SK-N-MC (cell line): ENCODE measurements at regions not wholly inside any gene's neighbourhood (a gene's known extent, or its start where the extent isn't known, plus 50 kb on each side); places are given as distances from the start of the nearest gene placed in this dataset.

Source experiments
- EZH2 ChIP-seq: fragments of 200-600 bp; sonication (generic); IDR thresholded peaks from one replicate; pipeline ENCODE4 v1.6.1; 2017; ENCODE audit warnings: antibody characterized with exemption
- POLR2AphosphoS5 ChIP-seq: IDR thresholded peaks from 2 replicates; pipeline ENCODE4 v1.6.1; 2012; ENCODE audit warnings: mild to moderate bottlenecking, low read depth, low read length, borderline replicate concordance

DNA sequence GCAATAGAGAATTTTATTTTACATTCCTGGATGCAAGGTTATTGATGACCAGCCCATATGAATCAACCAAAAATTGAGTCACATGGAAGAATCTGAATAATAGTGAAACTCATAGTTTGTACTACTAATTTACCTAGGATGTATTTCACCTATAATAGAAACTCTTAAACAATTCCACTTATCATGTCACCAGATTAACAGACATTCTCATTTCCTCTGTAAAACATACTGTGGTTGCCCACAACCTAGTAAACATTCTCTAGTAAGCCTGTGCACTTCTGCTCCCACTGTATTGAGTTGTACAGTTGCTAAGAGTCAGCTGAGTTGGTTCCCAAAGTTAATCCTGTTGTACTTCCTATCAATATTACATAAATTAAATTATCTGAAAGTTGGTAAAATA, 196.6 kb upstream of the TMTC1 start:
- TF ChIP-seq EZH2, result no peak
- TF ChIP-seq POLR2AphosphoS5, result no peak
